Testis (tissue), 2 donors: ENCODE measurements at regions not wholly inside any gene's neighbourhood (a gene's known extent, or its start where the extent isn't known, plus 50 kb on each side); places are given as distances from the start of the nearest gene placed in this dataset.
"Not testable (repeated sequence)": the region's sequence is repeated elsewhere in the genome, so short reads cannot be mapped to it uniquely, and the experiment has no call there.

Source experiments
- DNase-seq: peaks from one replicate; pipeline ENCODE4 v3.0.0-alpha.2; 2019
- H3K27ac ChIP-seq, 2 donors: fragments of 200-600 bp; sonication (generic); one replicate each; pipeline ENCODE4 v1.5.1; 2019
- H3K27me3 ChIP-seq: fragments of 200-600 bp; sonication (generic); one replicate; pipeline ENCODE4 v1.5.1; 2019
- H3K36me3 ChIP-seq: fragments of 200-600 bp; sonication (generic); one replicate; pipeline ENCODE4 v1.5.1; 2017; ENCODE audit warnings: low read depth; ENCODE audit errors: missing control alignments
- H3K4me1 ChIP-seq: fragments of 200-600 bp; sonication (generic); one replicate; pipeline ENCODE4 v1.5.1; 2019
- H3K4me3 ChIP-seq, 2 donors: fragments of 200-600 bp; sonication (generic); one replicate each; pipeline ENCODE4 v1.5.1; 2017 to 2019
- H3K9me3 ChIP-seq: fragments of 200-600 bp; sonication (generic); one replicate; pipeline ENCODE4 v1.5.1; 2017
- POLR2A ChIP-seq: fragments of 450-650 bp; IDR thresholded peaks from one replicate; pipeline ENCODE4 v1.6.1; 2017; ENCODE audit warnings: antibody characterized with exemption, mild to moderate bottlenecking, moderate library complexity
- WGBS, 2 donors: methylation state at CpG; one replicate each; pipeline ENCODE4 v1.1.5; 2018; 5-methylcytosine and 5-hydroxymethylcytosine counted together
- intact Hi-C: fragments of 100-400 bp; cut with DNase I; formaldehyde crosslinking; loops from one replicate; pipeline ENCODE4 v1.15.1; 2023; ENCODE audit warnings: low total_unique reads
- TF ChIP-seq, protein P1 (sequence below), 3 experiments: fragments of 450-650 bp in 2 of 3; fragments of 200-600 bp in 1 of 3; sonication (generic) in 1 of 3; IDR thresholded peaks; one replicate each; pipeline ENCODE4 v1.5.1; 2016 to 2019; ENCODE audit warnings: antibody characterized with exemption in 3 of 3, mild to moderate bottlenecking in 2 of 3, moderate library complexity in 1 of 3

DNA sequence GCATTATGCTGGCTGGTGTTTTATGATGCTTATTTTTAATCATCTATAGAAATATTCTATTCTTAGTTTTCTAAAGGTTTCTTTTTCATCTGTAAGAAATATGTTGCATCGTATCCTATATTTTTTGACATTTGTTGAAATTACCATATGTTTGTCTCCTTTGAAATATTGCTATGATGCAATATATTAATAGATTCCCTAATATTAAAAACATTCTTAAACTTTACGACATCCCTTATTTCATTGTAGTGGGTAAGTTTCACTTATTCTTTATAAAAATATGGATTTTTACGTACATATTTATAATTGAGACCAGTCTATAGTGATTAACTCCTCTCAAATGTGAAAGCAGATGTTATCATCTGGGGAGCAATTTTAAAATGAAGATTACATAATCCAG lies 258.2 kb upstream of the DUSP10 start:
- intact Hi-C loops: no loop called here
- no peak overlapping the region for H3K4me3 ChIP-seq
- peaks cover 9% of the 10 kb centered on the region for H3K4me1 ChIP-seq
- no peak overlapping the region for H3K27ac ChIP-seq
- 95 to 96% methylated on average over 3 of the region's 3 CpGs for WGBS, 2 donors
- no peaks in the 10 kb centered on the region for H3K27me3 ChIP-seq
- no peak for TF ChIP-seq POLR2A
- TF ChIP-seq, protein P1, sequence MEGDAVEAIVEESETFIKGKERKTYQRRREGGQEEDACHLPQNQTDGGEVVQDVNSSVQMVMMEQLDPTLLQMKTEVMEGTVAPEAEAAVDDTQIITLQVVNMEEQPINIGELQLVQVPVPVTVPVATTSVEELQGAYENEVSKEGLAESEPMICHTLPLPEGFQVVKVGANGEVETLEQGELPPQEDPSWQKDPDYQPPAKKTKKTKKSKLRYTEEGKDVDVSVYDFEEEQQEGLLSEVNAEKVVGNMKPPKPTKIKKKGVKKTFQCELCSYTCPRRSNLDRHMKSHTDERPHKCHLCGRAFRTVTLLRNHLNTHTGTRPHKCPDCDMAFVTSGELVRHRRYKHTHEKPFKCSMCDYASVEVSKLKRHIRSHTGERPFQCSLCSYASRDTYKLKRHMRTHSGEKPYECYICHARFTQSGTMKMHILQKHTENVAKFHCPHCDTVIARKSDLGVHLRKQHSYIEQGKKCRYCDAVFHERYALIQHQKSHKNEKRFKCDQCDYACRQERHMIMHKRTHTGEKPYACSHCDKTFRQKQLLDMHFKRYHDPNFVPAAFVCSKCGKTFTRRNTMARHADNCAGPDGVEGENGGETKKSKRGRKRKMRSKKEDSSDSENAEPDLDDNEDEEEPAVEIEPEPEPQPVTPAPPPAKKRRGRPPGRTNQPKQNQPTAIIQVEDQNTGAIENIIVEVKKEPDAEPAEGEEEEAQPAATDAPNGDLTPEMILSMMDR (IDR thresholded peaks at IDR 0.05): no peak
- DNase-seq: no peak
- no peaks in the 10 kb centered on the region for H3K36me3 ChIP-seq
- no peaks in the 10 kb centered on the region for H3K9me3 ChIP-seq

DNA sequence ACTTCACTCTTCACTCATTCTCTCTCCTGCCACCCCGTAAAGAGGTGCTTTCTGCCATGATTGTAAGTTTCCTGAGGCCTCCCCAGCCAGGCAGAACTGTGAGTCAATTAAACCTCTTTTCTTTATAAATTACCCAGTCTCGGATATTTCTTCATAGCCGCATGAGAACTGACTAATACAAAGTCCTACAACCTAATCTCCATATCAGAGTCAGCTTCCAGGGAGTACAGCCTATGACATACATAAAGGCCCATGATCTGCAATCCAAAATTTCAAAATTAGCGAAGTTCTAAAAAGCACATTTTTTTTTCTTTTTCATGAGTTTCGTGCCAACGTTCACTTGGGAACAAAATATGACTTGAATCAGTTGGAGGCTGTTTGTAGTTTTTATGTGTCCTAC lies 256.9 kb upstream of the DUSP10 start:
- Histone ChIP-seq H3K4me1 (peaks cover 9% of the 10 kb centered on the region), H3K4me3 (no peak overlapping the region), H3K27me3 (no peaks in the 10 kb centered on the region), H3K36me3 (no peaks in the 10 kb centered on the region), H3K9me3 (no peaks in the 10 kb centered on the region), H3K27ac (no peak overlapping the region)
- TF ChIP-seq, protein P1 (IDR thresholded peaks at IDR 0.05): no peak
- no peak for TF ChIP-seq POLR2A
- WGBS, 2 donors: 69 to 70% methylated on average over 6 of the region's 6 CpGs
- DNase-seq: no peak
- intact Hi-C loops: no loop called here

DNA sequence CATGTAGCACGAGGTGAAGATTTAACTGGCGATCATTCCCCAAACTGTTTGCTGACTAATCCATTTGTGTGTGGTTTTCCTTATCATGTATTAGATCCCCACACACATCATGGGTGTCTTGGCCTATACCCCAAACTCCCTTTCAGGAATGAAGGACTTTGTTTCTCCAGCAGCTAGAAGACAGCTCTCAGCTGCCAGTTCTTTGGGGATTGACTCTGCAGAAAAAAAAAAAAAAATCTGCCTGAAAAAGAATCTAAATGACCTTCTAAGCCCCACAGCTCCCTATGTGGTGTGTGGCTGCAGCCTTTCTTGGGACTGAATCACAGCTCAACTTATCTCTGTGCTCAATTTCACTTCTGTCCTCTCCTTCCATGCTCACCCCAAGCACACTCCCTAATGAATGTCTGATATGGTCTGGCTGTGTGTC lies 256.3 kb upstream of the DUSP10 start:
- intact Hi-C loops: no loop called here
- TF ChIP-seq, protein P1 (IDR thresholded peaks at IDR 0.05): no peak
- no peak for TF ChIP-seq POLR2A
- Histone ChIP-seq H3K4me1 (peaks cover 9% of the 10 kb centered on the region), H3K9me3 (no peaks in the 10 kb centered on the region), H3K36me3 (no peaks in the 10 kb centered on the region), H3K27me3 (no peaks in the 10 kb centered on the region), H3K4me3 (no peak overlapping the region), H3K27ac (no peak overlapping the region)
- no peak for DNase-seq
- 50 to 61% methylated on average over 2 of the region's 2 CpGs for WGBS, 2 donors

DNA sequence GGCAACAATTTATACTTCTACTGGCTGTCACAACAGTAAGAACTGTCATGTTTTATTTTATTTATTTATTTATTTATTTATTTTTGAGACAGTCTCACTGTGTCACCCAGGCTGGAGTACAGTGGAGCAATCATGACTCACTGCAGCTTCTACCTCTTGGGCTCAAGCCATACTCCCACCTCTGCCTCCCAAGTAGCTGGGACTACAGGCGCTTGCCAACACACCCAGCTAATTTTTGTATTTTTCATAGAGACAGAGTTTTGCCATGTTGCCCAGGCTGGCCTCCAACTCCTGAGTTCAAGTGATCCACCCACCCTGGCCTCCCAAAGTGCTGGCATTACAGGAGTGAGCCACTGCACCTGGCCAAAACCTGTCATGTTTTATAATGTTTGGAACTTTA lies 255.1 kb upstream of the DUSP10 start:
- H3K4me1 ChIP-seq, intact Hi-C loops, H3K36me3 ChIP-seq, H3K9me3 ChIP-seq, H3K27me3 ChIP-seq, H3K4me3 ChIP-seq: not testable (repeated sequence)
- 45 to 67% methylated on average over 1 of the region's 1 CpG for WGBS, 2 donors
- peak overlapping the region in 1 of 2 donors; percentile 0 for H3K27ac ChIP-seq
- DNase-seq: peak; percentile 68

DNA sequence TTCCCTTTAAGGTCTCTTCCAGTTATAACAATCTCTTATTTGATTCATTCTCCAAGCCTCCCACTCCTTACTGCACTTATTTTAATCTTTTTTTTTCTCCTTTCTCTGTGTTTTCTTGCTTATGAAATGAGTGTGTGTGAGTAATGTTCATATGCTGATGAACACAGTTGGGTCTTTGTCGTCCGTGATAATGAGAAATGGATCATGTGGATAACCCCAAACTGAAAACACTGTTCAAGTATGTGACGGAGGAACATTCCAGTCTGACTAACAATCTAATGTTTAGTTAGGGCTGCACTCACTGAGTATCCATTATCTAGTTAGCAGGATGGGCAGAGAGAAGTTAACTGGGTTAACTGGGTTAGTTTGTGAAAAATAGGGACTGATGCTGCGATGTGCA lies 253.1 kb upstream of the DUSP10 start:
- Histone ChIP-seq H3K27me3 (no peaks in the 10 kb centered on the region), H3K4me1 (peaks cover 9% of the 10 kb centered on the region), H3K9me3 (no peaks in the 10 kb centered on the region), H3K27ac (peak overlapping the region in 1 of 2 donors; percentile 24), H3K36me3 (no peaks in the 10 kb centered on the region), H3K4me3 (no peak overlapping the region)
- 50 to 51% methylated on average over 4 of the region's 4 CpGs for WGBS, 2 donors
- TF ChIP-seq, protein P1 (IDR thresholded peaks at IDR 0.05): no peak
- no peak for TF ChIP-seq POLR2A
- intact Hi-C loops: no loop called here
- no peak for DNase-seq
